GM12801 (cell line): ENCODE measurements at regions not wholly inside any gene's neighbourhood (a gene's known extent, or its start where the extent isn't known, plus 50 kb on each side); places are given as distances from the start of the nearest gene placed in this dataset.

Experiments
- CTCF ChIP-seq: IDR thresholded peaks from one replicate; pipeline ENCODE4 v1.5.1; 2011; ENCODE audit warnings: control low read depth; ENCODE audit not compliant: insufficient read length; ENCODE audit errors: extremely low read depth

- TF ChIP-seq CTCF = no peak
These were observed 134.6 kb upstream of the RANBP3L start for GRCh38 chr5:36436306-36436705.

DNA sequence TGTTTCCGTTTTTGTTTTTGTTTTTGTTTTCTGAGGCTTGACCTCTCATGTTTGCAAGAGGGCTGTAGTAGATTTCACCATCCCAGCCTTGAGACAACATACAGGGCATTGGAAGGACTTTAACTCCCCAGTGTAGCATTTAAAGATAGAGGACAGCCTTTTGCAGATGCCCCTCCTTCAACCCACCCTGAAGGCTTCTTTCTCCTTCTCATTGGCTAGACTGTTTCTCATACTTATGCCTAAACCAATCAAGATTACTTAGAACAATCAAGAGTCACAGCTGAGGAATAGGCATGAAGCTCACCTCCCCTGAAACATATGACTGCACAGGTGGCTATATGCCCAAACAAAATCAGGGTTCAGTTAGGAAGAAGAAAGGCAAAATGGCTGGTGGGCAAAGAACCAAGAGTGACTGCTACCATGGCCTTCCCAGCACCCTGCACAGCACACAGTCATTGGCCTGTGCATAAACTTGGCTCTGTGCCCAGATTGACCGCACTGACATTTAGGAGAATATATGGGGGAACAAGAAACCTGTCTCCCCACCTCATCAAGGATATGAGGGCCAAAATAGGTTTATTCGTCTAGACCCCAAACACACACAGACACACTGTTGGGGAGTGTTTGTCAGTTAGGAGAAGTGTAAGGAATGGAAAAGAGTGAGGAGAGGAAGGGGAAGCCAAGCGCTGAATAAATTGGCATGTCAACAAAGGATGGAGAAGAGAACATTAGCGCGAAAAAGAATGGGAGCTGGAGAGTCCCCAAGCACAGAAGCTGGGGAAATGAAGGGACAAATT lies 137.3 kb upstream of the RANBP3L start:
- TF ChIP-seq CTCF = no peak

DNA sequence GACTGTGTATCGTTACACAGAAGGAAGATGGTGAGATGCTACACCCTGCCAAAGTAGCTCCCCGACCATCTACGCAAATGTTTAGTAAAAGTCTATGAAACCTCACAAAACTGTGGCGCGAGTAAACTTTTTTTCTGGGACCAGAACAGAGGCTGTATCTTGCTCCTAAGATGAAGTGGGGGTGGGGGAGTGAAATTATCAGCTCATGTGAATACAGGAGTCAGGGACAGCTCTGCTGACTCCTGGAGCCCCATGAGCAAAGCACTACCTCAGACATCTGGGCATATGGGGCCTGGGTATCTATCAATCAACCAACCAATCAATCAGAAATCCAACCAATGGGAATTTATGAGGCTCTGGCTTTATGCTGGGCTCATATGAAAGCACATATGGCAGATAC lies 138.6 kb upstream of the RANBP3L start:
- TF ChIP-seq CTCF = no peak

- TF ChIP-seq CTCF = no peak
These were observed 139.6 kb upstream of the RANBP3L start for GRCh38 chr5:36441280-36441679.

DNA sequence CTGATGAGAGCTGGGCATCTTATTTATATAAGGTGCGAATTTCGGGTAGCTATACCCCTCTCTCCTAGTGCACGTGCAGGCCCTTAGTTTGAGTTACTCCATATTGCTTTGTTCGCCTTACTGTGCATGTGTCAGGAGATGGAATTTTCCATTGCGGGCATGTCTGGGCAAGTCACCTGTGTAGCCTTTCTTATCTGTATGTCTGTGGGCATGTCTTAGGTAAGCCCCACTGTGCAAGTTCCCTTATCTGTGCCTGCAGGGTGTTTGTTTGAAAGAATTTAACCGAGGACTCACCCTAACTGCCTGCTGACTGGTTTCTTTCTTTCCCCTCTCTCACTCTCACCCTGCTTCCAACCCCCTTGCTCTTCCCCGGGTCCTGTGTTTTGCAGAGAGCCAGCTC lies 140.7 kb upstream of the RANBP3L start:
- TF ChIP-seq CTCF = no peak

- TF ChIP-seq CTCF = no peak
These were observed 141.1 kb upstream of the RANBP3L start for GRCh38 chr5:36442796-36443195.

GRCh38 chr5:36443941-36444340 lies 142.2 kb upstream of the RANBP3L start:
- no peak for TF ChIP-seq CTCF
